ENCODE measurements at regions not wholly inside any gene's neighbourhood (a gene's known extent, or its start where the extent isn't known, plus 50 kb on each side); places are given as distances from the start of the nearest gene placed in this dataset.

GRCh38 chr10:58942724-58943123, 233.7 kb upstream of the PHYHIPL start:
- Histone ChIP-seq H3K36me3 (ENCODE audit: low read depth) (no peaks in the 10 kb centered on the region), H3K27ac (ENCODE audit: poor library complexity, severe bottlenecking) (peak overlapping the region; percentile 29), H3K27me3 (ENCODE audit: insufficient read depth, poor library complexity, severe bottlenecking) (no peaks in the 10 kb centered on the region), H3K4me3 (ENCODE audit: severe bottlenecking) (no peak overlapping the region), H3K4me1 (ENCODE audit: insufficient read depth, poor library complexity, severe bottlenecking) (peaks cover 8% of the 10 kb centered on the region), H3K9me3 (ENCODE audit: severe bottlenecking) (no peaks in the 10 kb centered on the region)
- no peak for ATAC-seq (ENCODE audit: low read depth)
- no peak for TF ChIP-seq CTCF (IDR thresholded peaks at IDR 0.05; ENCODE audit: poor library complexity, severe bottlenecking)
- no peak for DNase-seq (ENCODE audit: low spot score)

GRCh38 chr10:58943256-58943890, 233.1 kb upstream of the PHYHIPL start:
- no peak overlapping the region for H3K4me3 ChIP-seq (ENCODE audit: severe bottlenecking)
- H3K4me1 ChIP-seq (ENCODE audit: insufficient read depth, poor library complexity, severe bottlenecking) = peaks cover 8% of the 10 kb centered on the region
- peak overlapping the region; percentile 29 for H3K27ac ChIP-seq (ENCODE audit: poor library complexity, severe bottlenecking)
- H3K36me3 ChIP-seq (ENCODE audit: low read depth) = no peaks in the 10 kb centered on the region
- DNase-seq (ENCODE audit: low spot score) (no peak), ATAC-seq (ENCODE audit: low read depth) (peak; percentile 48; the same call in 1 of the 3 replicates)
- no peaks in the 10 kb centered on the region for H3K9me3 ChIP-seq (ENCODE audit: severe bottlenecking)
- no peak for TF ChIP-seq CTCF (IDR thresholded peaks at IDR 0.05; ENCODE audit: poor library complexity, severe bottlenecking)
- H3K27me3 ChIP-seq (ENCODE audit: insufficient read depth, poor library complexity, severe bottlenecking) = no peaks in the 10 kb centered on the region

GRCh38 chr10:58943960-58944359, 232.5 kb upstream of the PHYHIPL start:
- DNase-seq (ENCODE audit: low spot score) (no peak), ATAC-seq (ENCODE audit: low read depth) (no peak)
- Histone ChIP-seq H3K9me3 (ENCODE audit: severe bottlenecking) (no peaks in the 10 kb centered on the region), H3K4me1 (ENCODE audit: insufficient read depth, poor library complexity, severe bottlenecking) (peaks cover 8% of the 10 kb centered on the region), H3K27ac (ENCODE audit: poor library complexity, severe bottlenecking) (peak overlapping the region; percentile 29), H3K4me3 (ENCODE audit: severe bottlenecking) (no peak overlapping the region), H3K27me3 (ENCODE audit: insufficient read depth, poor library complexity, severe bottlenecking) (no peaks in the 10 kb centered on the region), H3K36me3 (ENCODE audit: low read depth) (no peaks in the 10 kb centered on the region)
- no peak for TF ChIP-seq CTCF (IDR thresholded peaks at IDR 0.05; ENCODE audit: poor library complexity, severe bottlenecking)

GRCh38 chr10:58948303-58948702, 228.1 kb upstream of the PHYHIPL start:
- H3K4me3 ChIP-seq (ENCODE audit: severe bottlenecking) = no peak overlapping the region
- peaks cover 4% of the 10 kb centered on the region for H3K4me1 ChIP-seq (ENCODE audit: insufficient read depth, poor library complexity, severe bottlenecking)
- H3K27ac ChIP-seq (ENCODE audit: poor library complexity, severe bottlenecking) = no peak overlapping the region
- DNase-seq (ENCODE audit: low spot score) = no peak
- ATAC-seq (ENCODE audit: low read depth) = no peak
- H3K36me3 ChIP-seq (ENCODE audit: low read depth) = no peaks in the 10 kb centered on the region
- no peaks in the 10 kb centered on the region for H3K27me3 ChIP-seq (ENCODE audit: insufficient read depth, poor library complexity, severe bottlenecking)
- TF ChIP-seq CTCF (IDR thresholded peaks at IDR 0.05; ENCODE audit: poor library complexity, severe bottlenecking) = no peak
- no peaks in the 10 kb centered on the region for H3K9me3 ChIP-seq (ENCODE audit: severe bottlenecking)

GRCh38 chr10:58950618-58951017, 225.8 kb upstream of the PHYHIPL start:
- ATAC-seq (ENCODE audit: low read depth) (peak; percentile 76), DNase-seq (ENCODE audit: low spot score) (no peak)
- no peak overlapping the region for H3K4me3 ChIP-seq (ENCODE audit: severe bottlenecking)

More at GRCh38 chr10:58950618-58951017, 225.8 kb upstream of the PHYHIPL start:
- Histone ChIP-seq H3K27ac (ENCODE audit: poor library complexity, severe bottlenecking) (no peak overlapping the region), H3K9me3 (ENCODE audit: severe bottlenecking) (no peaks in the 10 kb centered on the region), H3K36me3 (ENCODE audit: low read depth) (no peaks in the 10 kb centered on the region), H3K27me3 (ENCODE audit: insufficient read depth, poor library complexity, severe bottlenecking) (no peaks in the 10 kb centered on the region), H3K4me1 (ENCODE audit: insufficient read depth, poor library complexity, severe bottlenecking) (peaks cover 3% of the 10 kb centered on the region)
- no peak for TF ChIP-seq CTCF (IDR thresholded peaks at IDR 0.05; ENCODE audit: poor library complexity, severe bottlenecking)
